ENCODE measurements at regions not wholly inside any gene's neighbourhood (a gene's known extent, or its start where the extent isn't known, plus 50 kb on each side); places are given as distances from the start of the nearest gene placed in this dataset.
"Not testable (repeated sequence)": the region's sequence is repeated elsewhere in the genome, so short reads cannot be mapped to it uniquely, and the experiment has no call there.

GRCh38 chr6:144416244-144416643 lies 131.1 kb downstream of the UTRN start:
- no peak for DNase-seq (ENCODE audit: low spot score)

DNA sequence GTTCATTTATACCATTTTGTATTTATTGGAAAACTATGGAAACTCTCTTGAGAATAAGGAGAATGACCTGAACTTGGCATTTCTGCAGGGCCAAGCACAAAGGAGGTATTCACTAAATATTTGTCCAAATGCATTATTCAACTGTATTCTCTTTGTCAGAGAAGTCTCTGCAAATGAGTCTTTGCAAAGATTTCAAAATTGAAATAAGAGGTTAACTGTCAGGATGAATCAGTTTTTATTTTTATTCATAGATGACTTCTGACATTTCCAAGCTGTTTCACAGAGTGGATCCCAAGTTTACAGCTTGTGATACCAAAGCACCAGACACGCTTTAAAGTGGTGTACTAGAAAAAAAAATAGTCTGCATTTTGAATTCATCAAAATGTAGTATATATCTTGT lies 131.6 kb downstream of the UTRN start:
- intact Hi-C loops (cut with DNase I), result no loop called here
- no peak for DNase-seq (ENCODE audit: low spot score)

More at GRCh38 chr6:144416244-144416643, 131.1 kb downstream of the UTRN start:
- intact Hi-C loops (cut with DNase I), result no loop called here

DNA sequence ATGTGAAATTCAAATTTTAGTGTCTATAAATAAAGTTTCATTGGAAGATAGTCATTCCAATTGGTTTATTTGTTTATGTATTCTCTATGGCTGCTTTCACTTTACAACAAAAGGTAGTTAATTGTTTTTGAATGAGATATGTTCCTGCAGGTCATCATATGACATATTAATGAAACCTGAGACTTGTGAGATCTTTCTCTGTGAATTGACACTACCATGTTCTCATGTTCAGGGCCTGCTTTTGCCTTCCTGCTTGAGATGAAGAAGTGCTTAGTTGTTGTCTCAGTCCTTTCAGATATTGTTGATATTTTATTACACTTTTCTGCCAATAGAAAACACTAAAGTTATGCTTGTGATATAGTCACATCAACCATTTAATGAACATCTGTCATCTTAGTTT lies 132.5 kb downstream of the UTRN start:
- no peak for DNase-seq (ENCODE audit: low spot score)
- intact Hi-C loops (cut with DNase I), result no loop called here

DNA sequence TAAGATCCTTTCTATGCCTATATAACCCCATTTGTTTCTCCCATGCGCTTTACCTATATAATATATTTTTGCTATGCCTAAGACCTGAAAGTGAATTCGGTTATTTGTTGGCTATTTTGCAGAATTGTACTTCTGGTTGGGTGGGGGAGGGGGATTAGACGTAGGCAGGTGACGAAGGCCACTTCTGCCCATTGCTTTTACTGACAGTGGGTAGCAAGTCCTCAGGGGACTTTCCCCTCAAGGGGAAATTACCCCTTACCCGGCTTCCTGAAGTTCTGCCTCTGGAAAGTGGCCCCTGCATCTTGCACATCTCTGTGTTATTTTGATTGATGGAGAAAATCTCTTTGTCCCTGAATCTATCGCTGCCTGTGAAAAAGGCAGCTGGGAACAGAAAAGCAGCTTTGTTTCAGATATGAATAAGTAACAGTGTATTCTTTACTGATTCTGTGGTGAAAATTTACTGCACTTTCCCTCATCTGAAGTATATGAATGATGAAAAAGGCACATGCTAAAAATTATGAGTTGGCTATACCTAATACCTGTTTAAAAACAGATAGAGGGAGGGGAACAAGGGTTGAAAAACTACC lies 133.9 kb downstream of the UTRN start:
- intact Hi-C loops (cut with DNase I), result no loop called here
- DNase-seq (ENCODE audit: low spot score), result no peak

DNA sequence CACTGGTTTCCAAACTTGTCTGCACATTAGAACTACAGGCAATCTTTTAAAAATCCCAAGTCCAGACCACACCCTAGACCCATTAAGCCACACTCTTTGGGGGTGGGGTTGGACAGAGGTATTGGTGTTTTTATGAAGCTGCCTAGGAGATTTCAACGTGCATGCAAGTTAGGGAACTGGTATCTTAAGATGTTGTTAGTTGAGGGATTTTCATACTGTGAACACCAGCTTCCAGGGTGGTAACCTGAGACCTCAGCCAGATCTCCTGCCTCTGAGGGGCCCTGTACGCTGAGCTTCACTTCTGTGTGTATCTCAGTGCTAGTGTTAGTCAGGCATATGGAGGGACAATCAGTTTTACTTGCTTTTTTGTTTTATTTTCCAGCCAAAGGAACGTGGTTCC lies 138.0 kb downstream of the UTRN start:
- DNase-seq (ENCODE audit: low spot score), result no peak
- intact Hi-C loops (cut with DNase I), result no loop called here

DNA sequence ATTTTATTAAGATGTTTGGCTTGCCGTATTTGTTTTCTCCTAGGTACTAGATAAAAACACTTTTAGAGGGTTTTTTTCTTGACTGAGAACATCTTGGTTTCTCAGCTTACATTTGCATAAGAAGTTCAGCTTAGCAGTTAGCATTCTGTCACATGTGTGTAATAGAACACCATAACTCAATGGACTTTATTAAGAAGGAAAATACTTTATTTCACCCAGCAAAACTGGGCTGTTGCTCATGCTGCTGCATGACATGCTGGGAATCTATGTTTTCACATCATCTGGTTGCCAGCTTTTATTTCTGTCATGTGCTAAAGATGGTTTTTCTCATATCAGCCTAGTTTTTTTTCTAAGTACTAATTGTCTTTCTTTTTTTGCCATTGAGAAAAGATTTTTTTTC lies 144.6 kb downstream of the UTRN start:
- intact Hi-C loops (cut with DNase I), result no loop called here
- DNase-seq (ENCODE audit: low spot score), result no peak

DNA sequence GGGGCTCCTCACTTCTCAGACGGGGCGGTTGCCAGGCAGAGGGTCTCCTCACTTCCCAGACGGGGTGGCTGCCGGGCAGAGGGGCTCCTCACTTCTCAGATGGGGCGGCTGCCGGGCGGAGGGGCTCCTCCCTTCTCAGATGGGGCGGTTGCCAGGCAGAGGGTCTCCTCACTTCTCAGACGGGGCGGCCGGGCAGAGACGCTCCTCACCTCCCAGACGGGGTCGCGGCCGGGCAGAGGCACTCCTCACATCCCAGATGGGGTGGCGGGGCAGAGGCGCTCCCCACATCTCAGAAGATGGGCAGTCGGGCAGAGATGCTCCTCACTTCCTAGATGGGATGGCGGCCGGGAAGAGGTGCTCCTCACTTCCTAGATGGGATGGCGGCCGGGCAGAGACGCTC lies 148.3 kb downstream of the UTRN start:
- DNase-seq (ENCODE audit: low spot score); intact Hi-C loops (cut with DNase I): not testable (repeated sequence)

DNA sequence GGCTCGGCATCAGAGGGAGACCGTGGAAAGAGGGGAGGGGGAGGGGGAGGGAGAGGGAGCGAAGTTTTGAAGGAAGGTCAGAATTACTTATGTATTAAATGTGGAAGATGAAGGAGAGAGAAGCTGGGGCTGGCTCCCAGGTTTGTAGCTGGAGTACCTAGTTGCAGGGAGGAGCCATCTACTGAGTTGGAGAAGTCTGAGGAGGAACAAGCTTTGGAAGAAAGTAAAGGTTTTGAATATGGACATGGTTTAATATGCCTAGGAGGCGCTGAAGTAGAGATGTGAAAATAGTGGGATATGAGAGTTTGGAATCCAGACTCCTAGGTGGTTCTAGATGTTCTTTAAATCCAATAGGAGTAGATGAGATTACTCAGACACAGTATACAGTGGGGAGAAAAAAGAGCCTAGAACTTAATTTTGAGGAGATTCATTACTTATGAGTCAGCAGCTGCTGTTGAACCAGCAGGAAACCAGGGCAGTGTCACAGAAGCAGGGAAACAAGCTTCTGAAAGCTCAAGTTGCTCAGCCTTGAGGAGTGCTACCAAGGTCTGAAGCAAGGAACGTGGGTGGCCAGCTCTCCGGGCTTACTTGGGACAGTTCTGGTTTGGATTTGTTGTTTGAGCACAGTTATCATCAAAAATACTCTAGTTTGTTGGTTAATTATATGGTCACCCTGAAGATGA lies 149.3 kb downstream of the UTRN start:
- DNase-seq (ENCODE audit: low spot score), result no peak
- intact Hi-C loops (cut with DNase I), result no loop called here

GRCh38 chr6:144435602-144436426 lies 150.7 kb downstream of the UTRN start:
- intact Hi-C loops (cut with DNase I), result no loop called here
- no peak for DNase-seq (ENCODE audit: low spot score)

GRCh38 chr6:144437105-144437504 lies 152.0 kb downstream of the UTRN start:
- intact Hi-C loops (cut with DNase I), result no loop called here
- no peak for DNase-seq (ENCODE audit: low spot score)

DNA sequence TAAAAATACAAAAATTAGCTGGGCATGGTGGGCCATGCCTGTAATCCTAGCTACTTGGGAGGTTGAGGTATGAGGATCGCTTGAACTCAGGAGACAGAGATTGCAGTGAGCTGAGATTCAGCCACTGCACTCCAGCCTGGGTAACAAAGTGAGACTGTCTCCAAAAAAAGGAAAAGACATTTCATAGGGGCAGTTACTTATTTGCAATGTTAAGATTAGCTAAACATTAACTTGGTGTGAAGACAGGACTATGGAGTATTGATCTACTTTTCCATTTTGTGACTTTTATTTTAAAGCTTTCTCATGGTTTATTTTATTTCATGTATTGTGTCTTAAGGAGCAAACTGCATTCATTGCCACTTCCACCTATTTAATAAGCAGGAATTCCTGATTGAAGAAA lies 153.0 kb downstream of the UTRN start:
- intact Hi-C loops (cut with DNase I), result no loop called here
- DNase-seq (ENCODE audit: low spot score), result no peak

DNA sequence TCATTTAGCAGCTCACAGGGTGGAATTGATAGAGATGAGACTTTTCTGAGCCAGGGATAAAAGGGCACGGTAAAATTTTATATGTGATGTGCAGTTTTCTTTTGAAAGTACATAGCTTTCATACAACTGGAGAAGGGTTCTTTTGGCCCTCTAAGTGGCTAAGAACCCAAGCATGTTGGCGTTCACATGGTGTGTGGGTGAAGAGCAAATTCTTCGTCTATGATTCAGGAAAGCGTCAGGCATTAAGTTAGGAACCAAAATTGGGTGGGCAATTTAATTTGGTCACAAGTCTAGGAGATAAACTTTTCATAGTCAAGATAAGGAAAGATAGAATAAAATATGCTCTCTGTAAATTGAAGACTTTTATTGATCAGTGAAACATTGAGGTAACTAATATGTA lies 153.9 kb downstream of the UTRN start:
- no peak for DNase-seq (ENCODE audit: low spot score)
- intact Hi-C loops (cut with DNase I), result no loop called here

- intact Hi-C loops (cut with DNase I); DNase-seq (ENCODE audit: low spot score): not testable (repeated sequence)
Measured at GRCh38 chr6:144441801-144442200, 156.7 kb downstream of the UTRN start.

GRCh38 chr6:144443157-144443556 lies 158.0 kb downstream of the UTRN start:
- DNase-seq (ENCODE audit: low spot score), result no peak
- intact Hi-C loops (cut with DNase I), result no loop called here

GRCh38 chr6:144447472-144447871 lies 162.3 kb downstream of the UTRN start:
- DNase-seq (ENCODE audit: low spot score), result no peak
- intact Hi-C loops (cut with DNase I), result no loop called here

DNA sequence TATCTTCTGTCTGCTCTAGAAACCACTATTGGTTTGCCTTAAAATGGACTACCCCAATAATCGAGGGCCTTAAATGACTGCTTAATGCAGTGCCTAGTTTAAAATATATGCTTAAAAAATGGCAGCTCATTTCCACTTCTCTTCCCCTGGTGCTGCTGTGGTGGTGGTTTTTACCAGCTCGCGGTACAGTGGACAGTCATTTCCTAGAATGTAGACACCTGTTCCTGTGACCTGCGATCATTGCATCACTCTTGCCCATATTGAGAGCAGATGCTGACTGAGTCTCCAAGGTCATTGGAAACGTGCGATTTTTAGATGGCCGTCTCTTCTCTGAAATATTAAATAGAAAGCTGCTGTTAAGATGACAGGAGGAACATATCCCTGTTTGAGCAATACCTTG lies 164.1 kb downstream of the UTRN start:
- no peak for DNase-seq (ENCODE audit: low spot score)
- intact Hi-C loops (cut with DNase I), result no loop called here

DNA sequence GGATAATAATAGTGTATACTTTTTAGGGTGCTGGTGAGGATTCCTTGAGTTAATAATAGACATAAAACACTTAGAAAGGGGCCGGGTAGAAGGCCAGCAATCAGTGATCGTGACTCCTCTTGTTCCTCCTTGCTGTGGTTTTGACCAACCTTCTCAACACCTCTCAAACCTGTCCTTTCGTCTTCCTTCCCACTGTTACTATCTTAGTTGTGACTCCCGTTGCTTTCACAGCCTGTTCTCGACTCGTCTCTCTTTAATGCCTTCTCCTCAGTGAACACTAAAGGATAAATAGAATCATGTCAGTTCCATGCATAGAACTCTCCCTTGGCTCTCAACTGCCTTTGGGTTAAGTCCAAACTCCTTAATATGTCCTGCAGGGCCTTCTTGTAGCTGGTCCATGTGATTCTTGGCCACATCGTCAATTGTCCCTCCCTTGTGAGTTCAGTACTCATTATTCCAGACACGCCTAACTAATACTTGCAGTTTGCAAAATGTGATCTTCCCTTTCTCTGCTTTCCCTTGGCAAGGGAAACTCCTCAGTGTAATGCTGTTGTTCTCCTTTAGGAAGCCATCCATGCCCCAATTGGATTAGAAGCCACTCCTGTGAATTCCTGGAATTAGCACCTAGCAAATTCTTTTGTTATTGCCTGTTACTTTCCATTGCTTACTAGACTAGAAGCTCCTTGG lies 164.9 kb downstream of the UTRN start:
- intact Hi-C loops (cut with DNase I), result loop anchor here in 1 of 2 donors (5.0 kb wide), 1 partner anchor 888 kb away; no protein-coding TSS in a partner anchor
- DNase-seq (ENCODE audit: low spot score), result no peak

- no peak for DNase-seq (ENCODE audit: low spot score)
- intact Hi-C loops (cut with DNase I), result no loop called here
Measured at GRCh38 chr6:144460327-144461095, 175.4 kb downstream of the UTRN start.

DNA sequence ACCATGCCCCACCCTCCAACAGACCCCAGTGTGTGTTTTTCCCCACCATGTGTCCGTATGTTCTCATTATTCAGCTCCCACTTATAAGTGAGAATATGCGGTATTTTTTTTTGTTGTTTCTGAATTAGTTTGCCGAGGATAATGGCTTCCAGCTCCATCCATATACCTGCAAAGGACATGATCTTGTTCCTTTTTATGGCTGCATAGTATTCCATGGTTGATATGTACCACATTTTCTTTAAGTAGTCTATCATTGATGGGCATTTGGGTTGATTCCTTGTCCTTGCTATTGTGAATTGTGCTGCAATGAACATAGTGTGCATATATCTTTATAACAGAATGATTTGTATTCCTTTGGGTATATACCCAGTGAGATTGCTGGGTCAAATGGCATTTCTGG lies 176.9 kb downstream of the UTRN start:
- intact Hi-C loops (cut with DNase I), result no loop called here
- DNase-seq (ENCODE audit: low spot score), result no peak
